IPS DF 4.7 (cell line): ENCODE measurements at regions not wholly inside any gene's neighbourhood (a gene's known extent, or its start where the extent isn't known, plus 50 kb on each side); places are given as distances from the start of the nearest gene placed in this dataset.

ENCODE experiments used
- DNase-seq: peaks from one replicate; pipeline ENCODE4 v3.0.0-alpha.2; 2013; ENCODE audit warnings: low spot score; ENCODE audit errors: extremely low read depth

- DNase-seq: no peak
Observed at GRCh38 chr3:194079702-194080172, 56.2 kb upstream of the HES1 start.

GRCh38 chr3:194080436-194080835, 55.5 kb upstream of the HES1 start:
- no peak for DNase-seq

GRCh38 chr3:194080913-194081800, 54.8 kb upstream of the HES1 start:
- no peak for DNase-seq

- no peak for DNase-seq
Observed at GRCh38 chr3:194081826-194082225, 54.1 kb upstream of the HES1 start.

GRCh38 chr3:194082743-194083636, 53.0 kb upstream of the HES1 start:
- DNase-seq: no peak

GRCh38 chr3:194083637-194084224, 52.2 kb upstream of the HES1 start:
- no peak for DNase-seq

GRCh38 chr3:194084284-194084683, 51.7 kb upstream of the HES1 start:
- no peak for DNase-seq
